HG03442 (cell line): ENCODE measurements at regions not wholly inside any gene's neighbourhood (a gene's known extent, or its start where the extent isn't known, plus 50 kb on each side); places are given as distances from the start of the nearest gene placed in this dataset.
"Not testable (repeated sequence)": the region's sequence is repeated elsewhere in the genome, so short reads cannot be mapped to it uniquely, and the experiment has no call there.

Experiments used
- ATAC-seq: cut with Tn5 transposase; IDR thresholded peaks from one replicate; pipeline ENCODE4 v1.9.1; 2021; ENCODE audit warnings: mild to moderate bottlenecking, moderate library complexity; ENCODE audit not compliant: unreplicated experiment

DNA sequence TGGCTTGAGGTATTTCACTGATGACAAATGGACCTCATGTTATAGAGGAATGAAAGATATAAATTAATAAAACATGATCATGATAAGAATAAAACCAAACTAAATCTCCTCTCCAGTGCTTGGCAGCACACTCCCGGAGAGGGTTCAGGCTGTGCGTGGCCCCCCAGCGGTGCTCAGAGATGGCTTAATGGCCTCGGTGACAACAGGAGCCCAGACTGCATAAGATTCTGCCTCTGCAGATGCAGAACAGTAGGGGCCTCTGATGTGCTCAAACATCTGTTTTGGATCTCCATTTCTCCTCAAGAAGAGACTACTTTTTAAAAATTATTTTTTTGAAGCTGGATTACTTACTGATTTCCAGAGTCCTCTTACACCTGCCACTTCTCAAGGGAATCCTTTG lies 67.0 kb upstream of the CHD6 start:
- not testable (repeated sequence) for ATAC-seq

DNA sequence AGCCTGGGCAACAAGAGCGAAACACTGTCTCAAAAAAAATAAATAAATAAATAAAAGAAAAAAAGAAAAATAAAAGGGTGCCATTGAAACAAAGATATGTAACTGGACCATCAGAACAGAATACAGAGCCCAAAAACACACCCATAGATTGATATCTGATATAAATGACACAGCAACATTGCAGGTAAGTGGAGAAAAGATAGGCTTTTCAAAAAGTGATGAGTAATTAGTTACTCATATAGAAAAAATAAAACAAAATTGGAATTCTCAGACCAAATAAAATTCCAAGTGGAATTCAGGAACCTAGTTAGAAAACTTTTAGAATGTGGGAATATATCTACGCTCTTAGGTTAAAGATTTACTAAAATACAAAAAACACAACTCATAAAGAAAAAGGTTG lies 60.6 kb upstream of the CHD6 start:
- no peak for ATAC-seq

DNA sequence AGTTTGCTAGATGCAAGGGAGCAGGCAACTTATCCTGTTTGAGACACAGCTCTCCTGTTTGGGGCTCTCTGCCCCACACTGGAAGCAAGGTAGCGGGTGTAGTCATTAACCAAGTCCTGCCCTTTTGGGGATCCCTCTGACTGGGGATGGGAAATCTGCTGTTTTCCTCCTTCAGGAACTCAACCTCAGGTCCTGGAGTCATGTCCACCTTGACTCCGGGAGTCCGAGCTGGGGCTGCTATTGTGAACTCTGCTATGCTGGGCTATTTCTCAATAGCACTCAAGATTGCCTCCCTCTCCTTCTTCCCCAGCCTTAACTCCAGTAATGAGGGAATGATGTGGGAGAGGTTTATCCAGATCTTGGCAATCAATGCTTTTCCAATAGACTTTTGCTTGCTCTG lies 54.1 kb upstream of the CHD6 start:
- no peak for ATAC-seq

DNA sequence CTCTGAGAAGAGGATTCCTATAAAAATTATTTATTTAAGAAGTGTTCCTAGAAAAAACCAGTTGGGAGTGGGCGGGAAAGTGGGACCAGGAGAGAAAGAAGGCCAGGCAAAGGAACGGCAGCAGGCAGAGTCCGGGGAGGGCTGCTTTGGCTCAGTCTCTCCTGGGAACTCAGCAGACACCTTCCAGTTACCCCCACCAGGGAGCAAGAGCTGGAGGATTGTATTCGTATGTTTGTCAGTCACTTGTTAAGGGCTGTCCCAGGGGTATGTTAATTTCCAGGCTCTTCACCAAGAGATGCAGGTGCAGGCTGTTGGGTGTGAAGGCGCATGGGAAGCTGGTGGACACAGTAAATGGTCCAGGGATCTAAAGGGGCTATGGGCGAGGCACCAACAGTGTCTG lies 53.0 kb upstream of the CHD6 start:
- no peak for ATAC-seq

GRCh38 chr20:41670631-41671030 lies 52.5 kb upstream of the CHD6 start:
- no peak for ATAC-seq

DNA sequence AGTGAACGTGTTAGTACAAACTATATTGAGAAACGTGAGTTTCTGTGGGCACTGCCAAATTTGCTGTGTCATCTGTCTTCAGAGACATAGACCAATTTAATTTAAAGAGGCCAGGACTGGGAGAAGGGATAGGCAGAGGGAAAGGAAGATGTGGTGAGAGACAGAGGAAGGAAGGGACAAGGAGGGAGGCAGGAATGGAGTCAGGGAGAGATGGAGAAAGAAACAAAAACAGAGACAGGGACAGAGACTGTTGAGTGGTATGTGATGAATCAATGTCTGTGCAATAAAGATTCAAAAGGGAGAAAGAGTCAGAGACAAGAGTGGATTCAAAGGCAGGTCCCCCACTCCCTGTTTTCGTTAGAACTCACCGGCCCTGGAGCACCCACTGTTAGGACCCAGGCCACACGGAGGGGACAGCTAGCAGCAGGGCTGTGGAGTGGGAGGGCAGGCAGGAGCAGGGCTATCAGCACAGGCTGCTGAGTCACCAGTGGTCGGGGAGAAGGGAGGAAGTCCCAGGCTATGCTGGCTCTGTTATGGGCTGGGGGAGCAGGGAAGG lies 51.6 kb upstream of the CHD6 start:
- no peak for ATAC-seq

- ATAC-seq: no peak
Measured at GRCh38 chr20:41668057-41668749, 50.0 kb upstream of the CHD6 start.
